HG03159 (cell line): ENCODE measurements at regions not wholly inside any gene's neighbourhood (a gene's known extent, or its start where the extent isn't known, plus 50 kb on each side); places are given as distances from the start of the nearest gene placed in this dataset.
"Not testable (repeated sequence)": the region's sequence is repeated elsewhere in the genome, so short reads cannot be mapped to it uniquely, and the experiment has no call there.

Experiments used
- ATAC-seq: cut with Tn5 transposase; IDR thresholded peaks from one replicate; pipeline ENCODE4 v1.9.1; 2021; ENCODE audit warnings: mild to moderate bottlenecking, moderate library complexity; ENCODE audit not compliant: unreplicated experiment

DNA sequence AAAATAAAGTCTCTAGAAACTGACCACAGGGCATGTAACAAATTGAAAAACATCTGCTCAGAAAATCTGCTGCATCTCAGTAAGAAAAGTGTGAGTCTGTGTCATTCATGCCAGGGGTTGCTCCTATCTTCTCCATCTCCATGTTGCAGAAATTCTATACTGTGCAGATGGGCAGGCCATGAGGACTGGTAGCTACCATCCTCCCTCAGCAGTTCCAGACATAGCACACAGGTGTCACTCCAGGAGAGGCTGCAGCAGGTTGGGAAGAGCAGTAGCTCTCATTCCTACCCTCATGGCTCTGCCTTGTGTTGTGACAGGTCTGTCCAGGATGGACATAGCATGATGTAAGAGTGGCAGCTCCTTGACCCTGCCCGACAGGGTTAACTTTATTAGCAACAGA lies 173.4 kb downstream of the NDUFS4 start:
- no peak for ATAC-seq

DNA sequence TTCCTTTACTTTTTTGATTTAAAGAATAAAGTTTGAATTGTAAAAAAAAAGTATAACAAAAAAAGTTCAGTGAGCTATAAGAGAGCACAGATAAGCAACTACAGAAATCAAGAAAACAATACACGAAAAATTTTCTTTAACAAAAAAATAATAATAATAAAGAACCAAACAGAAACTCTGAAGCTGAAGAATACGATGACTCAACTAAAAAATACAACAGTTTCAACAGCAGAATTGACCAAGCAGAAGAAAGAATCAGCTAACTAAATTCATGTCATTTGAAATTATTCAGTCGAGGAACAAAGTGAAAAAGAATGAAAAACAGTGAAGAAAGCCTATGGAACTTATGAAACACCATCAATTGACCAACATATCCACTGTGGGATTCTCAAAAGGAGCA lies 177.7 kb downstream of the NDUFS4 start:
- ATAC-seq, result no peak

DNA sequence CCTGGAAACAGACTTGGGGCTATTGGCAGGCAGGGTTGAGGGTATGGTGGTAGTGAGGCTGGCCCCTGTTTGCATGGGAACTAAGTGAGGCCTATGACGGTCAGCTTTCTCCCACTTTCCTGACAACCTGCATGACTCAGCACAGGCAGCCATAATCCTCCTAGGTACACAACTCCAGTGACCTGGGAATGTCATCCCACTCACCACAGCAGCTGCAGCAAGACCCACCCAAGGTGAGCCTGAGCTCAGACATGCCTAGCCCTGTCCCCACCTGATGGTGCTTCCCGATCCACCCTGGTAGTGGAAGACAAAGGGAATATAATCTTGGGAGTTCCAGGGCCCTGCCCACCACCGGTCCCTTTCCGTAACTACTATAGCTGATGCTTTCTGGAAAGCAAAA lies 178.7 kb downstream of the NDUFS4 start:
- ATAC-seq, result no peak

DNA sequence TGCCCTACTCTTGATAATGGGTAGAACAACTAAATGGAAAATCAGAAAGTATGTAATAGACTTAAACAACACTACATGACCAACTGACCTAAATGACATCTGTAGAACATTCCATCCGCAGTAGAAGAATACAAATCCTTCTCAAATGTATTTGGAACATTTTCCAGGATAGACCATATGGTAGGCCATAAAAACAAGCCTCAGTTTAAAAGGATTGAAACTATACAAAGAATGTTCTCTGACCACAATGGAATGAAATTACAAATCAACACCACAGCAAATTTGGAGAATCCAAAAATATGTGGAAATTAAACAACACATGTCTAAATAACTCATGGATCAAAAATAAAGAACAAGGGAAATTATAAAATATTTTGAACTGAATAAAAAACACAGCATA lies 189.2 kb downstream of the NDUFS4 start:
- no peak for ATAC-seq

DNA sequence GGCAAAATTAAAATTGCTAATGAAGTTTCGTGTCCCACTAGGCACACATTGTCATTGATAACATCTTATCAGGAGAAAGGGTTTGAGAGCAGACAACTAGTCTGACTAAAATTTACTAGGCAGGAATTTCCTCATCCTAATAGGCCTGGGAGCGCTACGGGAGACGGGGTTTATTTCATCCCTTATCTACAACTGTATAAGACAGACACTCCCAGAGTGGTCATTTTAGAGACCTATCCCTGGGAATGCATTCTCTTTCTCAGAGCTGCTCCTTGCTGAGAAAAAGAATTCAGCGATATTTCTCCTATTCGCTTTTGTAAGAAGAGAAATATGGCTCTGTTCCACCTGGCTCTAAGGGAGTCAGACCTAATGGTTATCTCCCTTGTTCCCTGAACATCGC lies 191.8 kb downstream of the NDUFS4 start:
- ATAC-seq, result not testable (repeated sequence)

DNA sequence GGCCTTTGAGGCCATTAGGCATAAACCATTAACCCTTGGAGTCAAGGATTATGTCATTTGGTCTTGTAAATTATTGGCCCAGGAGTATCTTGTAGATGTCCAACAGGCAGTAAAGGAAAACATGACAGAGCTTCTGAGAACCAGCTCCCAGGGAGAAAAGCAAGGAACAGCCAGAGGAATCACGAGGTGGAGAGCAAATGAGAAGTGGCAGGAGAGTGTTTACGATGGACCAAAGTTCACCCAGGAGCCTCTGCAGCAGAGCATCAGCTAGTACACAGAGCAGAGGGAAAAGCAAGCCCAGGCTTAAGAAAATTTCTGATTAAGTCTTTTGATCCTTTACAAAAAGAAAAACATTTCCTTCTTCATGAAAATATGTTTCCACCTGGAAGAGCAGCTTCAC lies 206.2 kb downstream of the NDUFS4 start:
- ATAC-seq, result no peak

DNA sequence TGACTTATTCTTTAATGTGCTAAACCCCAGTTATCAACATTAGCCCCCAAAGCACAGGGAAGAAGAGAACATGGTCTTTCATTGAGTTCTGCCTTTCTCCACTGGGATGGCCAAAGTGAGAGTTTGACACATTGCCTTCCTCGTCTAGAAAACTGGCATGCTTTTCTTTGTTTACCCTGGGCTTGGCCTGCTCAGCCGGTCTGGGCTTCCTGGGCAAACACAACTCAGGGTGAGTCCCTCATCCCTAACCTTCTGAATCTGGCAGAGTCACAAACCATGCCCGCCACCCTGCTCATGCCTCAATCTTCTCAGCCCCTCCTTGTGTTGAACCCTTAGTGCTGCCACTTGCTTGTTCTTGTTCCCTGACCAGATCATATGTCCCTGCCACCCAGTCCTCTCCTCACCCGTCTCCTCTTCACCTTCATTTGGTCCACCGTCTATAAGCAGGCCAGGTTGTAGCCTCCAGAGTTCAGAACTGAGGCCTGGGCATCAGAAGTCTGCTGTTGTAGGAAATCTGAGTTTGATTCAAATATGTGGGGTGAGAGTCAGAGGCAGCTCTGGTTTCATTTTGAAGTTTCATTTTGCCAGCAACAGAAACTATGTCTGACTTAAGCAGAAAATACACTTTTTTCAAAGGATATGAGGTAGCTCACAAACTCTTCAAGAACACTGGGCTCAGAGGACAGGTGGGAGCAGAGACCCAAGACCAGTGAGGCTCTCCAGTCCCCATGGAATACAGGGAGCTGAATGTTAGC lies 217.6 kb downstream of the NDUFS4 start:
- peak; percentile 69 for ATAC-seq

DNA sequence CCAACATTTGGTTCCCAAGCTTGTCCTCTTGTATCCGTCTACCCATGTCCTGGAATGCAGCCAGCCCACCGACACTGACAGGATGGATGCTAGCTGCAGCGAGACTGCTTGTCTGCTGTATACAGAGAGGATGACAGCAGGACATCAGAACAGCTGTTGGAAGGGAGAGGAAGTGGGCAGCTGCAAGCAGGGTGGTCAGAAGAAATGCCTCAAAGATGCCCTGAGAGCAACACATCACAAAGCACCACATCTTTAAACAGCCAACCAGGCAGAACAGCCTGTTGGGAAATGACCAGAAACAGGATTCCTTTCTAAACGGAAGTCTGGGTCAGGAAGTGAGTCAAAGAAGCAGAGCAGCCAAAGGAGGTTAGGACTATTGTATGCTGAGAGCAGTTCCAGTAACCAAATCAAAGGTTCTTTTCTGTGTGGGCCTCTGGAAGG lies 219.1 kb downstream of the NDUFS4 start:
- peak; percentile 61 for ATAC-seq

DNA sequence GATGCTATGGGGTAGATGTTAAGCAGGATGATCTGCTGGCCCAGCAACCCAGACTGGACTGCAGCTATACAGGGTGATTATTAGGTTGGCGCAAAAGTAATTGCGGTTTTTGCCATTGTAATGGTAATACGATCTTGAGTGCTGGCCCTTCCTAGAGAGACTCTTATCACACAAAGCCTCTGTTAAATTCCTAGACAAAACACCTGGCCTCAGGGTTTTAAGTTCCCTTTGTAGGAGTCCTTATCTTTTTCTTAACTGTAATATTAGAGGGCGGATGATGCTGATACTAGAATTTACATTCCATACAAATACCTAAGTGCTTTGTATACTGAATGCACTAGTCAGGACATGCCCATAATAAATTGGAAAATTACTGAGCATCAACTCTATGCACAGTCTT lies 222.2 kb downstream of the NDUFS4 start:
- no peak for ATAC-seq

DNA sequence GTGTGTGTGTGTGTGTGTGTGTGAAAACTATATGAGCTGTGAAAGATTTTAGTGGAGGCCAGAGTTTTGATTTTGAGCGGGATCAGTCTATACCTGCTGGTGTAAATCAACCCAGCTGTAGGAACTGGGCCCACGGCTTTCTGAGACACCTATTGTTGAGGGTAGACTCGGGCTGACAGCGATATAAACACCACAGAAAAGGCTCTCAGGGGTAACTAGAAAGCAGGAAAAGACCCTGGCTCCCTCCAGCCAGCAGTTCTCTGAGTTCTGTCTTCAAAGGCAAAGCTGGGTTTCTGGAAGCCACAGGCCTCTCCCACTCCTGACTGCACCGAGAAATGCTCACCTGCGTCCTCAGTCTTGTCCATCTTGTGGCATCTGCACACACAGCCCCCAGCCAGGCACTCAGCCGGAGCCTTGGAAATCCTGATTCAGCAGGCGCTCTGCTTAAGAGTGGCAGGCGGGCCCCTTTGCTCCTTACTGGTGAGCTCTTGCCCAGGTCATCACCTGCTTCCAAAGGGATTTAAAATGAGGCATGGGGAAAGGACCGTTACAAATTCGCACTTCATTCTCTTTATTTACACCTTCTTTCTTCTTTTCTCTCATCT lies 223.3 kb downstream of the NDUFS4 start:
- ATAC-seq, result no peak

DNA sequence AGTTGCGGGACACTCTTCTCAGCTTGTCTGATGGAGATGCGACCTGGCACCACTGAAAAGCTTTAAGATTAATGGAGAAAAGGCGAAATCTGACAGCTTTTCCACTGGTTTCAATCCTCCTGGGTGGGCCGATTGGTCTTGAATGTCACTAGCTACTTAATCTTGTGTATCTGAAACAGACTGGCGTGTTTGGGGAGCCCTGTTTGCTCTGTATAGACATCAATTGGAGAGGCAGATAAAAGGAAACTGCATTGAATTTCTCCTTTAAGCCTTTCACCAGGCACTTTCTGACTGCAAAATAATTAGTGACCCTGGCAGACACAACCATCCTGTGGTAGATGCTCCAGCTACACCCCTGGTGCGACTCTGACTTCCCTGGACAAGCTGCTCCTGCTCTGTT lies 224.2 kb downstream of the NDUFS4 start:
- no peak for ATAC-seq

DNA sequence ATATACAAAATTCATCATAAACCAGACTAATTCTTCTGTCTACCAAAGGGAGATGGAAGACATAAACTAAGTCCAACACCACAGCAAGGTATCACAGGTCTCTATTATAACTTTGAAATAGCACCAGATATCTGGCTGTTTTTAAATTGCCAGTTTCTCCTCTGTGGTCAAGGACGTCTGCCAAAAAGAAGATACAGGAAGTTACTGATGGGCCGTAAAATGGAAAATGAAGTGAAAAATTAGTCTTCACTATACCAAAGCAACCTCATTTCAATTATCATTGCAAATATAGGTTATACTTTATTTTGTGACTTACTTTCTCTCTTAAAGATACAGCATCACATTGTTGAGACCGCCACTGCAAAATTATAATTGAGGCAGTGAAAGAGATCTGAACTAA lies 225.5 kb downstream of the NDUFS4 start:
- no peak for ATAC-seq

DNA sequence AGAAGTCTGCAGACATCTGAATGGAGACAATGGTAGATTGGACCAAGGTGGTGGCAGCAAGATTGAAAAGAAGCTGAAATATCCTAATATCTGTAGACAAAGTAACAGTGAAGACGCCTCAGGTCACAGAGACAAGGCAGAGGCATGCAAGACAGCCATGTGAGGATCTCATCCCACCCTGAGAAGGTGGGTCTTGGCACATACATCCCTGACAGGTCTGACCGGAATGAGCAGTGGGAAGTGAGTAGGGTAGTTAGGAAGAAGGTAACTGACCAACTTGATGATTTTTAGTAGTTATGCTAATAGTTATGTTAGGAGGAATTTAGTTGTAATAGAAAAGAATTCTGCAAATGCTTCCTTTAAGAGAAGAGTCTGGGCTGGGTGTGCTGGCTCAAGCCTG lies 229.6 kb downstream of the NDUFS4 start:
- ATAC-seq, result no peak

DNA sequence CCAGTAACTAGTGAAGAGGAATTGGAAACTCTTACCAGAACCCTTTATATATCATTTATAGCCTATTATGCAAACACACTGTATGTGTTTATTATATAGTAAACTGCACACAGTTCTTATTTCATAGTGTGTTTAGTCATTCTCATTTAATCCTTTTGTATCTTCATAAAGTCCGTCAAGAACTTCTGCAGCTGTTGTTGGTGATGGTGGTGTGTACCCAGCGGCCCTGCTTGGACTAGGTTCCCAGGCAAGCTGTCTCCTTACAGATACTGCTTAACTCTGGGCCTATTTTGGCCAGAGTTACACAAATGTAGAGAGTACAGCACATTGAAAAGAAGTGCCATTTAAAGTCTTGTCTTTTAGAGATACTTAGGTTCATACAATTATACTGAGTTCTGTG lies 231.9 kb downstream of the NDUFS4 start:
- ATAC-seq, result no peak

DNA sequence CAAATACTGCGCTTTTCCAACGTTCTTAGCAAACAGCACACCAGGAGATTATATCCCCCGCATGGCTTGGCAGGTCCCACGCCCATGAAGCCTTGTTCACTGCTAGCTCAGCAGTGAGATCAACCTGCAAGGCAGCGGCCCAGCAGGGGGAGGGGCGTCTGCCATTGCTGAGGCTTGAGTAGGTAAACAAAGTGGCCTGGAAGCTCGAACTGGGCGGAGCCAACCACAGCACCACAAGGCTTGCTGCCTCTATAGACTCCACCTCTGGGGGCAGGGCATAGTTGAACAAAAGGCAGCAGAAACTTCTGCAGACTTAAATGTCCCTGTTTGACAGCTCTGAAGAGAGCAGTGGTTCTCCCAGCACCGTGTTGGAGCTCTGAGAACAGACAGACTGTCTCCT lies 239.2 kb downstream of the NDUFS4 start:
- not testable (repeated sequence) for ATAC-seq

DNA sequence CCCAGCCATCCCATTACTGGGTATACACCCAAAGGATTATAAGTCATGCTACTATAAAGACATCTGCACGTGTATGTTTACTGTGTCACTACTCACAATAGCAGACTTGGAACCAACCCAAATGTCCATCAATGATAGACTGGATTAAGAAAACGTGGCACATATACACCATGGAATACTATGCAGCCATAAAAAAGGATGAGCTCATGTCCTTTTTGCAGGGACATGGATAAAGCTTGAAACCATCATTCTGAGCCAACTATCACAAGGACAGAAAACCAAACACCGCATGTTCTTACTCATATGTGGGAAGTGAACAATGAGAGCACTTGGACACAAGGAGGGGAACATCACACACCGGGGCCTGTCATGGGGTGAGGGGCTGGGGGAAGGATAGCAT lies 248.0 kb downstream of the NDUFS4 start:
- not testable (repeated sequence) for ATAC-seq

DNA sequence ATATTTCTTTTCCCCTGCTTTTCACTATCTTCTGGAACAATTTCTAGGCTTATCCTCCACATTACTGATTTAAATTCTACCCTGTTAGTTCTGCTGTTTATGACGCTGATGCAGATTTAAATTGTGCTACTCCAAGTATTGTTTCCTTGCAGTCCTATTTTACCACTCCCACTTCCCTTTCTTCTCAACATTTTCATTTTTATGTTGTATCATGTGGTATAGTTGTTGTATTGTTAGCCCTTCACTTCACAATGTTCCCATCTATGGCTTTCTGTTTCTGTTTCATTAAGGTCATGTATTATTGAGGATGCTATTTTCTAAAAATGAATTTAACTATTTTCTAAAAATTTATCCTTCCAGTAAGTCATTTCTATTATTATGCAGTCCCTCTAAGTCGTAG lies 254.4 kb downstream of the NDUFS4 start:
- no peak for ATAC-seq

DNA sequence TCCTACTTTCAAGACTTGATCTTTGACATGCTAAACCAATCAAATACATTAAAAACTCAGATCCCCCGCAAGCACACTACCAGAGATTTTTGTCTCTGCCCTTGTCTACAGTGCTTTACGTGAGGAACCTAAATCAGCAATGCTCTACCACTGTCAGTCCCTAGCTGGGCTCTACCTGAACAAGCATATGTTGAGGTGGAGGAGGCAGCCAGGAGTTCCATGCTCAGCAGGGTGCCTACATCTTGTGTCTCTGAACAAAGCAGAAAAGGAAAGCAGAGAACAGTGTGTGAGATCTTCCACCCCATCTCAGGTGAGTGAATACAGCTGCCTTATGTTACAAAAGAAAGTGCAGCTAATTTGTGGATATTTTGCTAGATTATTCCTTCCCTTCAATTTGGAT lies 255.0 kb downstream of the NDUFS4 start:
- ATAC-seq, result no peak

DNA sequence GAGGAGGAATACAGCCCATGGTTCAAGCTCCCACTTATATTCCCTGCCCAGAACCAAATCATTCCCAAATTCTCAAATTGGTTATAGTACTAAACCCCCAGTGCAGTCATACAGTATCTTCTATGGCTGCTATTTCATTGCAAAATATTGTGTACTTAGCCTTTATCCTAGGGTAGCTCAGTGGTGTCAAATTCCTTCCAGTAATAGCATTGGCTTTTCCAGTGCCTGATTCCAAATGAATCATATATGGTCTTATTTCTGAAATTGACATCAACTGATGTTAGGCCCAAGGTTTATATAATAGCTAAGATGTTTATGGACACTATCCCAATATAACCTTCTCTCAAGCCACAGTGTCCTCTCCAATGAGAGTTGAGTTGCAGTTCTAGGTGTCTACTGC lies 256.7 kb downstream of the NDUFS4 start:
- no peak for ATAC-seq

DNA sequence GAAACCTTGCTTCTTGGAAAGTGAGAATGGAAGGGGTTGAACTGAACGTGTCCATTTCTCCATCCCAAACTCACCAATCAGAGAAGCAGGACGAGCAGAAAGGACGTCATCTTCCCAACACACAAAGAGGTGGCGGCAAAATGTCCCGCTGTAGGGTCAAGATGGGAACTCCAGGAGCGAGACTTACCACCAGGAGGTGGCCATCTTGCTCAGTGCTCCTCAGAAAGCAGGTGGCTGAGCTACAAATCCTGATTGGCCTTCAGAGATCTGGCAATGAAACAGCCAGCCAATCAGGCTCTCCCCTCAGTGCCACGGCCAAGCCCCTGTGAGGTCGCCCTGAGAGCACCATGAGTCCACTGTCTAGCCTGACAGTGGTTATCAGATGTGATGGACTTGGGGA lies 259.0 kb downstream of the NDUFS4 start:
- no peak for ATAC-seq

DNA sequence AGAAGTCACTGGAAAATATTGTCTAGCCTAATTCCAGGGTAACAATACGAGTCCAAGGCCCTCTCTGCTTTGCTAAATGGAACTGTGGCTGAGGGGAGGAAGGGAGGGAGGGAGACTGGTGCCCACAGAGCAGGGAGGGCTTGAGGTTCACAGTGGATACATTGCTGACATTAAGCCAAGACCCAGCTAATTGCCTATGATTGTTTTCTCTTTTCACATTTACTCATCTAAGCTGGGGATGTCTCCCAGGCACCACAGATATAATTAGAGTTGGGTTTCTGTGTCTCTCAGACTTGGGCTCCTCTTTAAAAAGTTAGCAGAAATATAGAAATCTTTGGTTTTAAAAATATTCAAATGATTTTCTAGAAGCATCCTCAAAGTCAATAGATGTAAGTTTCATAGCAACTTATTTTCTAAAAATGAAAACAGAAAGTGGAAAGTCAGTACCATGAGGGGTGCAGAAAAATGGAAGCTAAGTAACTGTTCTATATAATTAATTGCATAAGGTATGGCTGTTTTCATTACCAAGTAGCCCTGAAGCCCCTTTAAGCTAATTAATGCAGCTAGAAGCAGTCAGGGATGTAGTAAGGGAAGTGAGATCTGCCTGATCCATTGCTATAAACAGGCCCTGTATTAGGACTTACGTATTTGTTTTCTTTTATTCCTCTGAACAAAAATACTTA lies 259.8 kb downstream of the NDUFS4 start:
- ATAC-seq, result peak; percentile 48

DNA sequence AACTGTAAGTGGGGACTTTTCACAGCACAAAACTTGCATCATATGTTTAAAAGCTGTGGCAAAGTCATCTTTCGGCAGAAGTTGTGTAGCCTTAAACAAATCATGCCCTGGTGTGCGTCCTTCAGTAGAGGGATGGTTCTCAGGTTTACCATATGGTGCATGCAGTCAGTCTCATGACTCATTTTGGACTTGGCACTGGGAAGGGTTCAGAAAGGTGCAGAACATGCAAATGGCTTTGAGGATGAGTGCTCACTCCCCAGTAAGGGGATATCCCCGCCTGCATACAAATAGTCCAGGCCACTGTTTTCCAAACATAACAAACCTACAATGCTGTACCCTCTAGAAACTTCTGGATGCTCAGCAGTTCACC lies 260.3 kb downstream of the NDUFS4 start:
- peak; percentile 90 for ATAC-seq
